Gastroesophageal sphincter (tissue), 3 donors: ENCODE measurements at regions not wholly inside any gene's neighbourhood (a gene's known extent, or its start where the extent isn't known, plus 50 kb on each side); places are given as distances from the start of the nearest gene placed in this dataset.

Experiments used
- CTCF ChIP-seq, 4 experiments: fragments of 200-600 bp in 2 of 4; fragments of 450-650 bp in 2 of 4; sonication (generic) in 1 of 4; IDR thresholded peaks; one replicate each; pipeline ENCODE4 v1.5.1; 2017 to 2019; ENCODE audit warnings: antibody characterized with exemption in 4 of 4, mild to moderate bottlenecking in 2 of 4, moderate library complexity in 2 of 4
- POLR2A ChIP-seq, 2 donors: fragments of 450-650 bp; IDR thresholded peaks; one replicate each; pipeline ENCODE4 v1.6.1; 2017; ENCODE audit warnings: antibody characterized with exemption in 2 of 2, mild to moderate bottlenecking in 2 of 2, moderate library complexity in 1 of 2
- POLR2AphosphoS5 ChIP-seq: sonication (generic); formaldehyde crosslinking; IDR thresholded peaks from one replicate; pipeline ENCODE4 v1.6.1; 2017; ENCODE audit warnings: antibody characterized with exemption

- TF ChIP-seq CTCF (IDR thresholded peaks at IDR 0.05) (no peak), POLR2AphosphoS5 (no peak), POLR2A (IDR thresholded peaks at IDR 0.05) (no peak)
Measured at GRCh38 chr9:119736491-119737454, 367.5 kb upstream of the BRINP1 start.
